SJCRH30 (cell line): ENCODE measurements at regions not wholly inside any gene's neighbourhood (a gene's known extent, or its start where the extent isn't known, plus 50 kb on each side); places are given as distances from the start of the nearest gene placed in this dataset.

Source experiments
- DNase-seq, 2 experiments: peaks; one replicate each; pipeline ENCODE4 v3.0.0-alpha.2; 2015 to 2020
- H3K27ac ChIP-seq: fragments of 250-450 bp; sonication (Bioruptor Pico); 2 replicates; pipeline ENCODE4 v1.5.1; 2020; ENCODE audit warnings: mild to moderate bottlenecking, moderate library complexity
- H3K27me3 ChIP-seq: fragments of 250-450 bp; sonication (Bioruptor Pico); 2 replicates; pipeline ENCODE4 v1.5.1; 2020; ENCODE audit warnings: mild to moderate bottlenecking, moderate library complexity
- H3K36me3 ChIP-seq: fragments of 250-450 bp; sonication (Bioruptor Pico); 2 replicates; pipeline ENCODE4 v1.5.1; 2020; ENCODE audit warnings: mild to moderate bottlenecking, moderate library complexity
- H3K4me1 ChIP-seq: fragments of 250-450 bp; sonication (Bioruptor Pico); 2 replicates; pipeline ENCODE4 v1.5.1; 2020; ENCODE audit warnings: mild to moderate bottlenecking, moderate library complexity
- H3K4me3 ChIP-seq: fragments of 250-450 bp; sonication (Bioruptor Pico); 2 replicates; pipeline ENCODE4 v1.5.1; 2020; ENCODE audit warnings: mild to moderate bottlenecking, moderate library complexity
- H3K9me3 ChIP-seq: fragments of 250-450 bp; sonication (Bioruptor Pico); replicated peaks from 2 replicates; pipeline ENCODE4 v1.5.1; 2020; ENCODE audit warnings: mild to moderate bottlenecking, moderate library complexity

GRCh38 chr15:77557564-77557963, 75.1 kb downstream of the LINGO1 start:
- Histone ChIP-seq H3K27ac (no peak overlapping the region), H3K9me3 (no peaks in the 10 kb centered on the region), H3K27me3 (0 out of 2 replicates have a peak, but pooled peaks cover 3% of the 10 kb centered on the region), H3K4me3 (no peak overlapping the region), H3K36me3 (no peaks in the 10 kb centered on the region), H3K4me1 (no peaks in the 10 kb centered on the region)
- no peak for DNase-seq

DNA sequence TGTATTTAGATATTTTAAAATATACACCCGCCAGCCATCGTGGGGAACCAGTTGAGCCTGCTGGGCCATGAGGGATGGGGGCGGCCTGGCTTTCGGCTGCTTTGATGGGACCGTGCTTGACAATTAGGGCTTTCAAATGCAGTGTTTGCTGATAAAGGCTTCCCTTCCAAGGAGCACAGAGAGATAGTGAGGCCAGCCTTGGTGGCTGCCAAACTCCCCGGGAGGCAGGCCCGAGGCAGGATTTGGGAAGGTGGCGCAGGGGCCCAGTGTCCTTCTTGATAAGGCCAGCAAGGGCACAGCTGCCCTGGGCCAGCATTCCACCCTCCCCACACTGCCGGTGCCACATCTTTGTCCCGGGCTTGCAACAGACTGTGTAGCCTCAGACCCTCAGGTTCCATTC, 75.6 kb downstream of the LINGO1 start:
- Histone ChIP-seq H3K36me3 (no peaks in the 10 kb centered on the region), H3K27me3 (0 out of 2 replicates have a peak, but pooled peaks cover 3% of the 10 kb centered on the region), H3K4me1 (no peaks in the 10 kb centered on the region), H3K9me3 (no peaks in the 10 kb centered on the region), H3K27ac (no peak overlapping the region), H3K4me3 (no peak overlapping the region)
- no peak for DNase-seq

DNA sequence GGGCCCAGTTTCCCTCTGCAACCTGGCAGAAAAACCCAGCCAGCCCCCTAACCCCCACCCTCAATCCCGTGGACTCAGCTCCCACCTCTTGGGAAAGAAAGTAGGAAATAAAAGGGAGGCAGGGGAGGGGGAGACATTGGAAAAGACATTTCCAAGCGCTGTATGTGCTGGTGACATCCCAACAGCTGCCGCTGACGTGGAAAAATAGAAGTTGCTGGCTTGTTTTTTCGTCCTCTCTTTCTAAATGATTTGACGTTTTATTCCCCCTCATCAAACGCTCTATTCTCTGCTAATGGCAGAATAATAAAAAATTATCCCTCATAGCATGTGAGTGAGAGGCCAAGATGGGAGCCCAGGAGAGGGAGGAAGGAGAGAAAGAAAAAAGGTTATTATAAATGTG, 76.1 kb downstream of the LINGO1 start:
- Histone ChIP-seq H3K4me3 (no peak overlapping the region), H3K4me1 (no peaks in the 10 kb centered on the region), H3K36me3 (no peaks in the 10 kb centered on the region), H3K27ac (no peak overlapping the region), H3K9me3 (no peaks in the 10 kb centered on the region), H3K27me3 (0 out of 2 replicates have a peak, but pooled peaks cover 3% of the 10 kb centered on the region)
- DNase-seq: no peak

DNA sequence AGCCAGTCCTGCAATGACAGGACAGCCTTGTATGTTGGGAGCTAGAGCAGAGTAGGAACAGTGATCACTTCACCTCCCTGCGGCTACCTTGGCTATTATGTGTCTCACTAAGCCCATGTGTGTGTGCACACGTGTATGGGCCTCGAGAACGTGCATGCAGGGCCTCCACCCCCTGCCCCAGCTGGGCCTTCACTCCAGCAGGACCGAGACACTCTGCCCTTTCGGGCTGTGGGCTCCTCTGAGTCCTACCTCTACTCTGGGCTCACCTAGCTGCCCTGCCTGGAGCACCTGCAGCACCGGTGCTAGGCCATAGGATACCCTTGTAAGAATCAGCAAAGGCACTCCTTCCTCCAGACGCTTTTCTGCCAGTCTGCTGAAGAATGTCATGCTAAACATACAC, 77.5 kb downstream of the LINGO1 start:
- no peak overlapping the region for H3K27ac ChIP-seq
- H3K36me3 ChIP-seq: no peaks in the 10 kb centered on the region
- 0 out of 2 replicates have a peak, but pooled peaks cover 3% of the 10 kb centered on the region for H3K27me3 ChIP-seq
- H3K4me3 ChIP-seq: no peak overlapping the region
- H3K9me3 ChIP-seq: no peaks in the 10 kb centered on the region
- no peak for DNase-seq
- H3K4me1 ChIP-seq: no peaks in the 10 kb centered on the region

GRCh38 chr15:77554306-77555080, 78.2 kb downstream of the LINGO1 start:
- DNase-seq: no peak
- Histone ChIP-seq H3K4me1 (no peaks in the 10 kb centered on the region), H3K9me3 (no peaks in the 10 kb centered on the region), H3K36me3 (no peaks in the 10 kb centered on the region), H3K27ac (no peak overlapping the region), H3K27me3 (0 out of 2 replicates have a peak, but pooled peaks cover 3% of the 10 kb centered on the region), H3K4me3 (no peak overlapping the region)

GRCh38 chr15:77553695-77554094, 79.0 kb downstream of the LINGO1 start:
- no peak for DNase-seq
- no peaks in the 10 kb centered on the region for H3K36me3 ChIP-seq
- no peaks in the 10 kb centered on the region for H3K9me3 ChIP-seq
- no peaks in the 10 kb centered on the region for H3K27me3 ChIP-seq
- H3K27ac ChIP-seq: no peak overlapping the region
- H3K4me3 ChIP-seq: no peak overlapping the region
- no peaks in the 10 kb centered on the region for H3K4me1 ChIP-seq

DNA sequence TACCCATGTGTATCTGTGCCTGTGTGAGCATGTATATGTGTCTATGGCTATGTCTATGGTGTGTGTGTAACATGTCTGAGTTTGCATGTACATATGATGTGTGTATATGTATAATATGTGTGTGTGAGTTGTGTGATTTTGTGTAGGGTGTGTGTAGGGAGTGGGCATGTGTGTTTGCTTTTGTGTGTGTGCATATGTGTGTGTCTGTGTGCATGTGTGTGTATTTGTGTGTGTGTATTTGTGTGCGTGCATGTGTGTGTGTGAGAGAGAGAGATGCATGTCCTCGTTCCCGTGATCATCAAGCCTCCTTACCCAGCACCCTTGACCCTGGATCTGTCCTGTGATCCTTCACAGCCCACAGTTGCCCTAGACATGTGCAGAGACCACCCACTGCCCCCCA, 79.5 kb downstream of the LINGO1 start:
- Histone ChIP-seq H3K27me3 (no peaks in the 10 kb centered on the region), H3K36me3 (no peaks in the 10 kb centered on the region), H3K27ac (no peak overlapping the region), H3K9me3 (no peaks in the 10 kb centered on the region), H3K4me1 (no peaks in the 10 kb centered on the region), H3K4me3 (no peak overlapping the region)
- DNase-seq: no peak

DNA sequence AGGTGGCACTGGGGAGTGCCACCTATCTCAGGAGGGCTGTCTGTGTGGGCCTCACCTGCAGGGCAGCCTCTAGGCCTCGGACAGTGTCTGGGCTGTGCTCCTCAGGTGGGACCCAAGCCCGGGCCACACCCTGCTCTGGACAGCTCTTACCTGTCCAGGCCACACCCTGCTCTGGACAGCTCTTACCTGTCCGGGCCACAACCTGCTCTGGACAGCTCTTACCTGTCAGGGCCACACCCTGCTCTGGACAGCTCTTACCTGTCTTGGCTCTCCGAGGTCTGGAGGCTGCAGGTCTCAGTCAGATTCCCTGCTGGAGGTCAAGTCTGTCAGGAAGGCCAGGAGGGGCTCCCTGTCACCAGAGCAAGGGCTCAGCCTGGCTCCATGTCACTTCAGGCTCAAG, 80.6 kb downstream of the LINGO1 start:
- H3K4me1 ChIP-seq: no peaks in the 10 kb centered on the region
- H3K4me3 ChIP-seq: no peak overlapping the region
- H3K27ac ChIP-seq: no peak overlapping the region
- no peaks in the 10 kb centered on the region for H3K27me3 ChIP-seq
- no peaks in the 10 kb centered on the region for H3K9me3 ChIP-seq
- H3K36me3 ChIP-seq: no peaks in the 10 kb centered on the region
- DNase-seq: no peak

GRCh38 chr15:77550301-77551251, 82.1 kb downstream of the LINGO1 start:
- no peaks in the 10 kb centered on the region for H3K36me3 ChIP-seq
- DNase-seq: no peak
- no peak overlapping the region for H3K4me3 ChIP-seq
- no peaks in the 10 kb centered on the region for H3K27me3 ChIP-seq
- no peak overlapping the region for H3K27ac ChIP-seq
- H3K4me1 ChIP-seq: no peaks in the 10 kb centered on the region; the same call in 1 of the 2 replicates
- no peaks in the 10 kb centered on the region for H3K9me3 ChIP-seq

DNA sequence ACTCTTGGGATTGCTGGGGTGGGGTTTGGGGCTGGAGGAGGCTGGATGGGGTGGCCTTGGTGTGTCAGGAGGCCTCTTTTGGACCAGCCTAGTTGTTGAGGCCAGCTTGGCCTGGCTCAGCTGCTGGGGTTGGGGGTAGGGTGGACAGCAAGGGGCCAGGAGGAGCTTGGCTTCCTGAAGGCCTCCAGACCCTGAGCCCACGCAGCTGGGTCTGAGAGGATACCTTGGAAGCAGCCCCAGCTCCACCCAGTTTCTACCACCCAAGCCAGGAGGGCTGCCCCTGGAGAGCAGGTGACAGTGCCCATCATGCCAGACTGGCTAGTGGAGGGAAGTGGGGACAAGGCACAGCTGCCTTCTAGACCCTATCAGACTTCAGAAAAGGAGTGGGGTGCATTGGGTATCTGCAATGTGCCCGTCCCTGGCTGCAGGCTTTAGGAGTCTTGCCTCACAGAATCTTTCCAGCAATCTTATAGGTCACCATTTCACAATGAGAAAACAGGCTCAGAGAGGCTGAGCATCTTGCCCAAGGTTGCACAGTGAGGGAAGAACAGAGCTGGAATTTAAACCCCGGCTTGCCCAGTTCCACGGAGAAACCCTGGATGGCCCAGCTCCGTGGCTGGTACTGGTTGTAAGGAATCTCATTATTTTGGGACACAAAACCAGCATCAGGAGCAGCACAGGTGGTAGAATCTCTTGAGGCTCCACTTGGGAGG, 83.0 kb downstream of the LINGO1 start:
- DNase-seq: no peak
- no peak overlapping the region for H3K4me3 ChIP-seq

DNA sequence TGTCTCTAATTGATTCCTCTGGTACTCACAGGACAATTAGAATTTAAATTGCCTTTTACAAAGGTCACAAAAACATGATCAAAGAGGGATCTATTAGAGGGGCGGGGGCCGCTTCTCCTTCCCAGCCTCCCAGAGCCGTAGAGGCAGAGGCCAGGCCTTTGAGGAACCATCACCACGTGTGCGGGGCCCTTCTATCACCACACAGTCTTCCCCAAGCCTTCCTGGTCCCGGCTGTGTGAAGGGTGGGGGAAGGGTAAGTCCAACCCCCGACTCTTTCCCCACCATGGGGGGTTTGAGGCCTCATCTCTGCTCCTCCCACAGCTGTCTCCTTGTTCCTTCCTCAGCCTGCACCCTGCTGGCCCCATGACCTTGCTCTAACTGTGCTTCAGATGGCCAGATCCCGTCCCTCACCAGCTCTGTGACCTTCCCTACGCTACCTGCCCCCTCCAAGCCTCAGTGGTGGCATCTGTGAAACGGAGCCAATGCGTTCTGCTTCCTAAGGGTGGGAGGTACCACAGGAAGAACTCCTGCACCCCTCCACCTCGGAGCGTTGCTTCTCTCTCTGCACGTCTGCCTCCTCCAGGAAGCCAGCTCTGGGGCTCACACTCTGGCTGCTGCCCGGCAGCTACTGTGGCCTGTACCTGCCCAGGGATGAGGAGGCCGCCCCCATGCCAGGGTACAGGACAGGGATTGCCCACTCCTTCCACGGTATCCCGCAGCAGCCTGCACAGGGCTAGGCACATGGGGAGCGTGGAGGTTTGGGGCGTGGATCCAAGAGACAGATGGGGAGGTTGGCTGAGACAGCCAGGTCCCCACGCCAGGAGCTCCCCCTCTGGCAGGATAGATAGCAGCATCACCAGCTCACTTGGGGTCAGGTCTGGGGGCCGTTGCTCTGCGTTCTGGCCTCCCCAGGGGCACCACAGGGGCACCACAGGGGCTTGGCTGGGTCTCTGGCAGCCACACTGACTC, 83.8 kb downstream of the LINGO1 start:
- Histone ChIP-seq H3K27ac (no peak overlapping the region), H3K4me1 (no peaks in the 10 kb centered on the region; the same call in 1 of the 2 replicates), H3K4me3 (no peak overlapping the region), H3K27me3 (no peaks in the 10 kb centered on the region), H3K9me3 (no peaks in the 10 kb centered on the region), H3K36me3 (no peaks in the 10 kb centered on the region)
- no peak for DNase-seq

More for the DNA sequence above, 83.0 kb downstream of the LINGO1 start:
- no peaks in the 10 kb centered on the region for H3K36me3 ChIP-seq
- no peaks in the 10 kb centered on the region for H3K27me3 ChIP-seq
- no peaks in the 10 kb centered on the region; the same call in 1 of the 2 replicates for H3K4me1 ChIP-seq
- H3K9me3 ChIP-seq: no peaks in the 10 kb centered on the region
- H3K27ac ChIP-seq: no peak overlapping the region

DNA sequence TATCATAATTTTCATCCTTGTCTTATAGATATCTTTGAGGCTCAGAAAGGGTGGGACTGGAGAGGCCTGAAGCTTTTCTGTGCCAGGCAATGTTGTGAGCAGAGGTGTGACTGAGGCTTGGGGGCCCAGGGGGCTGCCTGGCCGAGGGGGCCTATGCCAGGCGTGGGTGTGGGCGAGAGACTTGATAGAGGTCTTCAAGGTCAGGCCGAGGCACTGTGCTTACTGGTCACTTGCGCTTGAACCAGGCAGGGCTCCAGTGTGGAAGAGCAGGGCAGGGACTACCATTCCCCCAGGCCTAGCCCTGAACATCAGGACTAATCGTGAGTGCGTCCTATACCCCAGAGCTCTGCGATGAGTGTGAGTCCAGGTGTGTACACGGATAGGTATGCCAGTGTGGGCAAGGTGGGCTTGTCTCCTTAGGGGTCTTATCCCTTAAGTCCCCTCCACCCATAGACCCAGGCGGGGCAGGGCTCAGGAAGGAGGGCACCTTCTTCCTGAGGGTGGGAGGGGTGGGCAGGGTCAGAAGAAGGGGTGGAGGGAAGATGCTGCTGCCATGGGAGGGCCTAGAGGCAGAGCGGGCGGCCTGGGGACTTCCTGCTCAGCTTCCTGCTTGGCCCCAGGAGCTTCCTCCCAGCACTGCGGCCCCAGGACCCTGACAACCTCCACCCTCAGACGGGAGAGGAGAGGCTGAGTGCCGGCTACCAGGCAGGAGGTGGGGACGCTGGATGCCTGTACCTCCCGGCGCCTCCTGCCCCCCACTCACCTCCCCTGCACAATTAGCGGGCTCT, 84.7 kb downstream of the LINGO1 start:
- Histone ChIP-seq H3K36me3 (no peaks in the 10 kb centered on the region), H3K9me3 (no peaks in the 10 kb centered on the region), H3K27ac (no peak overlapping the region), H3K4me1 (no peaks in the 10 kb centered on the region; the same call in 1 of the 2 replicates), H3K27me3 (no peaks in the 10 kb centered on the region), H3K4me3 (no peak overlapping the region)
- no peak for DNase-seq

DNA sequence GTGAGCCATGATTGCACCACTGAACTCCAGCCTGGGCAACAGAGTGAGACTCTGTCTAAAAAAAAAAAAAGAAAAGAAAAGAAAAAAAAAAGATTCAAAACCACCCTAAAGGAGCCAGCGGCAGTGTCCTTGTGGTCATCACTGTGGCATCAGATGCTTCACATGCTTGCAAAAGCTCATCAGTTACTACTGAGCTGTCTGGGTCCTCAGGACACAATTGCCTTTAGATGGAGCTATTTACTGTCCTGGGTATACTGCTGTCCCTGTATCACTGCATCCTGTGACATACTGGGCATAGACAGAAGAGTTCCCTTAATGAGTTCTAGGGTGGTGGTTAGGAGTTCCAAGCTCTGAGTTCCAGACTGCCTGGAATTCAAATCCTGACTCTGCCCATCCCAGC, 85.8 kb downstream of the LINGO1 start:
- no peak overlapping the region for H3K4me3 ChIP-seq
- H3K9me3 ChIP-seq: no peaks in the 10 kb centered on the region
- DNase-seq: no peak
- H3K4me1 ChIP-seq: no peaks in the 10 kb centered on the region; the same call in 1 of the 2 replicates
- H3K27ac ChIP-seq: no peak overlapping the region
- no peaks in the 10 kb centered on the region for H3K27me3 ChIP-seq
- no peaks in the 10 kb centered on the region for H3K36me3 ChIP-seq
